ENCODE measurements at regions not wholly inside any gene's neighbourhood (a gene's known extent, or its start where the extent isn't known, plus 50 kb on each side); places are given as distances from the start of the nearest gene placed in this dataset.

DNA sequence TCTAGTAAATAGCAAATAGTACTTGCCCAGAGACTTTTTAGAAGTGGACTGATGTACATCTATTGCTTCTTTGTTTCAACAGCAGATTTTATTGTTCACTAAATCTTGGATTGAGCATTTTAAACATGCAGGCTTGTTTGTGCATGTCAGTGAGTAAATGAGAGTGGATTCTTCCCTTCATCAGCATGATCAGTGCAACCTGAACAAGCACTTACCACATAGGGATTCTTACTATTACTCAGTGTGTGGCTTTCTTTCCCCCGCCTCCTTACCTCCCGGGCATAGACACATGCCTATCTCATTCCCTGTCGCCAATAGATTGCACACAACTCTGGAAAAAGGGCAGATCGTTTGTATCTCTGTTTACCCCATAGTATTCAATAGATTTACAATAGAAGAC is 197.5 kb downstream of the C11orf87 start:
- TF ChIP-seq, protein P1, sequence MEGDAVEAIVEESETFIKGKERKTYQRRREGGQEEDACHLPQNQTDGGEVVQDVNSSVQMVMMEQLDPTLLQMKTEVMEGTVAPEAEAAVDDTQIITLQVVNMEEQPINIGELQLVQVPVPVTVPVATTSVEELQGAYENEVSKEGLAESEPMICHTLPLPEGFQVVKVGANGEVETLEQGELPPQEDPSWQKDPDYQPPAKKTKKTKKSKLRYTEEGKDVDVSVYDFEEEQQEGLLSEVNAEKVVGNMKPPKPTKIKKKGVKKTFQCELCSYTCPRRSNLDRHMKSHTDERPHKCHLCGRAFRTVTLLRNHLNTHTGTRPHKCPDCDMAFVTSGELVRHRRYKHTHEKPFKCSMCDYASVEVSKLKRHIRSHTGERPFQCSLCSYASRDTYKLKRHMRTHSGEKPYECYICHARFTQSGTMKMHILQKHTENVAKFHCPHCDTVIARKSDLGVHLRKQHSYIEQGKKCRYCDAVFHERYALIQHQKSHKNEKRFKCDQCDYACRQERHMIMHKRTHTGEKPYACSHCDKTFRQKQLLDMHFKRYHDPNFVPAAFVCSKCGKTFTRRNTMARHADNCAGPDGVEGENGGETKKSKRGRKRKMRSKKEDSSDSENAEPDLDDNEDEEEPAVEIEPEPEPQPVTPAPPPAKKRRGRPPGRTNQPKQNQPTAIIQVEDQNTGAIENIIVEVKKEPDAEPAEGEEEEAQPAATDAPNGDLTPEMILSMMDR (IDR thresholded peaks at IDR 0.05) = no peak
- no peak for DNase-seq (ENCODE audit: low spot score)
- H3K36me3 ChIP-seq = no peaks in the 10 kb centered on the region
- H3K9me3 ChIP-seq = no peaks in the 10 kb centered on the region
- no peak overlapping the region for H3K27ac ChIP-seq
- no peaks in the 10 kb centered on the region for H3K27me3 ChIP-seq
- no peaks in the 10 kb centered on the region for H3K4me1 ChIP-seq
- no peak overlapping the region for H3K4me3 ChIP-seq

DNA sequence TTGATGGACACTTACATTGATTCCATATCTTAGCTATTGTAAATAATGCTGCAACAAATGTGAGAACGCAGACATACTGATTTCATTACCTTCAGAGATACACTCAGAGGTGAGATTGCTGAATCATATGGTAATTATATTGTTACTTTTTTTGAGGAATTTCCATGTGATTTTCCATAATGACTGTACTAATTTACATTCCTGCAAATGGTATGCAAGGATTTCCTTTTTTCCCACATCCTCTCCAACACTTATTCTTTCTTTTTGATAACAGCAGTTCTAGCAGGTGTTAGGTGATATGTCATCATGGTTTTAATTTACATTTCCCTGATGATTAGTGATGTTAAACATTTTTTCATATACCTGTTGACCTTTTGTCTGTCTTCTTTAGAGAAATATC is 207.7 kb downstream of the C11orf87 start:
- TF ChIP-seq, protein P1 (IDR thresholded peaks at IDR 0.05) = no peak

DNA sequence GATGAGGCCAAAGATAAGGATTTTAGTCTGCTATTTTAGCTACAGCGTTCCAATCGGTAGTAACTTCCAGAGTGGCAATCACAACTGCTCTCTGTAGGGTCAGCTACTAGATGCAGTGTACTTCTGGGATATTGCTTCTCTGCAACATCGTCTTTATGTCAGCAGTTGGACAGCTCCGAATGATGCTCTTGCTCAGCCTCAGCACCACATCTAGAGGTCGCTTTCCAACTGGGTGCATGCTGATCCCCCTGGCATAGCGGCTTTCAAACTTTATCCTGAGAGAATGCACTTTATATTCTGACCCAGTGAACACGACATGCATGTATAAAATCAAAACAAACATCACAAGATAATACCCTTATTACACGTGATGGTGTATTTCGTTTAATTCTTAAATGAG is 219.6 kb downstream of the C11orf87 start:
- no peaks in the 10 kb centered on the region for H3K27me3 ChIP-seq
- H3K9me3 ChIP-seq = no peaks in the 10 kb centered on the region
- no peaks in the 10 kb centered on the region for H3K36me3 ChIP-seq
- no peak overlapping the region for H3K27ac ChIP-seq
- TF ChIP-seq, protein P1 (IDR thresholded peaks at IDR 0.05) = no peak
- no peak for DNase-seq (ENCODE audit: low spot score)
- H3K4me3 ChIP-seq = no peak overlapping the region
- H3K4me1 ChIP-seq = peaks cover 0 to 6% of the 10 kb centered on the region in 2 donors

More for the DNA sequence above, 207.7 kb downstream of the C11orf87 start:
- no peak overlapping the region for H3K4me3 ChIP-seq
- peaks cover 0 to 24% of the 10 kb centered on the region in 2 donors for H3K9me3 ChIP-seq
- H3K4me1 ChIP-seq = no peaks in the 10 kb centered on the region
- no peaks in the 10 kb centered on the region for H3K27me3 ChIP-seq
- DNase-seq (ENCODE audit: low spot score) = no peak
- no peak overlapping the region for H3K27ac ChIP-seq
- no peaks in the 10 kb centered on the region for H3K36me3 ChIP-seq

DNA sequence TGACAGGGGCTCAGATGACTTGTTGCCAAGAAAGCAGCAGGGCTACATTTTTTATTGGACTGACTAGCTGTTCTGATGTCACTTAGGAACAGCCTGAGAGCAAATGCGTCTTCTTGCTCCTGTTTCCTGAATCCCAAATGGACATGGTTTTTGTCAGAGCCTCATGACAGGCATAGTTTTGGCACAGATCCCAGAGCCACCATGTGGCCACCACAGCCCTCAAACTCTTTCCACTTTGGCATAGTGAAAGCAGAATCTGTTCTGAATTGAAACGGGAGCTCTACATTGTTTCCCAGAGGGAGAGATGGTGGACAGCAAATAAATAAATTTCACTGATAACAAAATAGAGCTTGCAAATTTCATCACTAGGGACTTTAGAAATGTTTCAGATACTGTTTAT is 222.2 kb downstream of the C11orf87 start:
- Histone ChIP-seq H3K27ac (no peak overlapping the region), H3K4me3 (no peak overlapping the region), H3K36me3 (no peaks in the 10 kb centered on the region), H3K9me3 (no peaks in the 10 kb centered on the region), H3K4me1 (peaks cover 0 to 6% of the 10 kb centered on the region in 2 donors), H3K27me3 (no peaks in the 10 kb centered on the region)
- TF ChIP-seq, protein P1 (IDR thresholded peaks at IDR 0.05) = peak in 1 of 2 donors; percentile 9
- DNase-seq (ENCODE audit: low spot score) = no peak

DNA sequence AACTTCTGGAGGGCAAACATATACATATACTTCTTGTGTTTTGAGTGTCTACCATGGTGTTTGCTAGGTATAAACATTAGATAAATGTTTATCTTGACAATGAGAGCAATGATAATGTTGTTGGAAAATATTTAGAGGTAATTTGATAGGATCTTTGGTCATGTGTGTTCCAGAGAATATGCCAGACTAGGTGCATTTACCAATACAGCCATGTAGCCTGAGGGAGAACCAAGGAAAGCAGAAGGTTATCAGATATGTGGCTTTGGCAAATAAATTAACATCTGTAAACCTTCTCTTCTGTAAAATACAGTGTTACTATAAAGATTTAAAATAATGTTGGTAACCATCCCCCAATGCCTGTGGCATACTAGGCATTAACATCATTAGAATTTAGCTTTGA is 226.8 kb downstream of the C11orf87 start:
- Histone ChIP-seq H3K9me3 (no peaks in the 10 kb centered on the region), H3K27ac (no peak overlapping the region), H3K4me1 (peaks cover 0 to 6% of the 10 kb centered on the region in 2 donors), H3K4me3 (no peak overlapping the region), H3K36me3 (no peaks in the 10 kb centered on the region), H3K27me3 (no peaks in the 10 kb centered on the region)
- DNase-seq (ENCODE audit: low spot score) = no peak
- TF ChIP-seq, protein P1 (IDR thresholded peaks at IDR 0.05) = no peak

DNA sequence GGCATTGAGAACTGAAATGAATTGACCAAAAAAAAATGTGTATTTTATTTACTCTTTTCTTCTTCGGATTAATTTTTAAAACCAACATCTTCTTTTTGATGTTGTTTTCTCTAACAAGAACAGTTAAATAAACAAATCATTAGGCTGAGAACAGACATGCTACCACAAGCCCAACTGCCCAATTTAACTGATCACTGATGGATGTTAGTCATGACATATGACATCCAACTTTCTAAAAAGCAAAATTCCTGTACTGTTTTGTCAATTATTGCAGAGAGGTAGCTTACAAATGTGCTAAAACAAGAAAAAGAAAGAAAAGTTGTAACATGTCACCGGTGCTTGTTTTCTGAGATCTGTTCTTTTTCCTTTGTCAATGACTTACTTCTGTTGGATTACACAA is 232.1 kb downstream of the C11orf87 start:
- no peak for DNase-seq (ENCODE audit: low spot score)
- no peak overlapping the region for H3K27ac ChIP-seq
- no peak overlapping the region for H3K4me3 ChIP-seq
- no peaks in the 10 kb centered on the region for H3K9me3 ChIP-seq
- no peaks in the 10 kb centered on the region for H3K27me3 ChIP-seq
- TF ChIP-seq, protein P1 (IDR thresholded peaks at IDR 0.05) = no peak
- no peaks in the 10 kb centered on the region for H3K36me3 ChIP-seq
- H3K4me1 ChIP-seq = no peaks in the 10 kb centered on the region
